Eye (tissue), 1 donor: ENCODE measurements at regions not wholly inside any gene's neighbourhood (a gene's known extent, or its start where the extent isn't known, plus 50 kb on each side); places are given as distances from the start of the nearest gene placed in this dataset.
"Not testable (repeated sequence)": the region's sequence is repeated elsewhere in the genome, so short reads cannot be mapped to it uniquely, and the experiment has no call there.

ENCODE experiments used
- DNase-seq: peaks from one replicate; pipeline ENCODE4 v3.0.0-alpha.2; 2015

DNA sequence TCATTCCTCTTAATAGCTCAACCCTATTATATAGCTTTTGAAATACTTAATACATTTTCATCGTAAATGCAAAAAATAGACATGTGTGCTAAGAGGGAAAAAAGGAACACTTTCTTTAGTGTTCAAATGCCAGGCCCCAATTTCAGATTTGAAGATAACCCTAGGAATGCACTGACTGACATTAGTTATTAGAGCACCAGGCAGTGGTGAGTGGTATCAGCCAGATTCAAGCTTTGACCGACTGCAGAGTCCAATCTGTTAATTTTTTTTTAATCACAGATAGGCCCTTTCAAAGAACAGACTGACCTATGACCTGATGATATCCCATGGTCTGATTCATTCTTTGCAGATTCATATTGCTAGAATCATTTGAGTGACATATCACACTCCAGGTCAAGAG lies 874.2 kb upstream of the CHORDC1 start:
- no peak for DNase-seq

DNA sequence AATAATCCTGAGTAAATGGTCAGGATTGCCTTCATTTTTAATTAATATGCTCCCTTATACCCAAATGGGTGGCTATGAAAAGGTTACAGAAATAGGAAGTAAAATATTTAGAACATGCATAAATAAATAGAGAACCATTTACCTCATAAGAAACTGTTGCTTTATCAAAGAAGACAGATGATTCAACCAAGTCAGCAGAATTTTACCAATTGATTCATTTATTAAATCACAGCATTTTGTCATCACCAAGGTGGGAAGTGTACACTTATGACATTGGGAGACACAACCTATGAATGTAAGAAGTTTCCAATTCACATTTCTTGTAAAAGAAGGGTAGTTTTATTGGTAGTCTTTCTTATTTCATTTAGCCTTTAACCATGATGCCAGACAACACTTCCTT lies 870.3 kb upstream of the CHORDC1 start:
- DNase-seq: no peak

DNA sequence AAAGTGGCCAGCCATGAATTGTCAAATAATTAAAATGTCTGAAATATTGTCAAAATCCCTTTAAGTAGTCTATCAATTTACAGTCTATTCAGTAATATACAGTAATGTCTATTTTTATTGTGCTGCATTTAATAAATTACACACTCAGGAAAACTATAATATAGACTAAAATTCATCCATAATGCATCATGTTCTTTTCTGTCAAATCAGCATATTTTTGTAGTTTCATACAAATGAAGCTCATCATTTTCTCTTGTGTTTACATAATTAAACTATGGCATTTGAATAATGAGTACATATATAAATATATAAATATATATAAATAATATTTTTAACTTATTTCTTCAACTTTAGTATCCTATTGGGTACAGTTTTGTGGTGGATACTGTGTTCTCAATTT lies 868.7 kb upstream of the CHORDC1 start:
- DNase-seq: no peak

DNA sequence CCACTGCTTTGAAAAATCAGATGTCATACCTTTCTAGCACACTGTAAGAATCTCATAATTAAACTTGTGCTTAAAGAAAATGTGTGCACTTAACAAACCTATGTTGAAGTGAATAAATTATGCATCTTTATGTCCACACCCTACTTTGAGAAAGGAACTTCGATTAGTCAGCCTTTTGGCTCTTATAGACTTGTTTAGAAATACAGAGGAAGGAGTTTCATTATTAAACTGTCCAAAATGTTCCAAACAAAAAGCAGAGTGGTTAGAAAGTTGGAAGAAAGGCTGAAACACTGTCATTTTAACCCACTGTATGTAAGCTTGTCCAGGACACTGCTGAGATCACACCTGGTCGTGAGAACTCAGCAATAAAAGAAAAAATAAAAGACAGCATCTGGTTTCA lies 863.2 kb upstream of the CHORDC1 start:
- DNase-seq: no peak

DNA sequence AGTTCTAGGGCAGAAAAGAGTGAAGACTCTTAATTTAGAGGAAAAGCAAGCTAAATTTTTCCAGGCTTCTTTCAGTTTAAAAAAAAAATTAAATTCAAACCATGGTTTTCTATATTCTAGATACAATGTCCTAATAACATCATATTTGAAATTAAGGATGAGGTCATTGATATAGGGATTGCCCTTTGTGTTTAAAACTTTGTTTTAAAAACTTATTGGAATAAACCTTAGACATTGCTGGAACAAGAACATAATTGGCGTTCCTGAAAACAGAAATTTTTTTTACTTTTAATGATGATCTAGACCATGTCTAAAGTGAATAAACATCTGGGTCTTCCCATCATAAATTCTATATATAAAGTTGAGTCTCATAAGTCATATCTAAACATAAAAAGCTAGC lies 859.4 kb upstream of the CHORDC1 start:
- DNase-seq: no peak

DNA sequence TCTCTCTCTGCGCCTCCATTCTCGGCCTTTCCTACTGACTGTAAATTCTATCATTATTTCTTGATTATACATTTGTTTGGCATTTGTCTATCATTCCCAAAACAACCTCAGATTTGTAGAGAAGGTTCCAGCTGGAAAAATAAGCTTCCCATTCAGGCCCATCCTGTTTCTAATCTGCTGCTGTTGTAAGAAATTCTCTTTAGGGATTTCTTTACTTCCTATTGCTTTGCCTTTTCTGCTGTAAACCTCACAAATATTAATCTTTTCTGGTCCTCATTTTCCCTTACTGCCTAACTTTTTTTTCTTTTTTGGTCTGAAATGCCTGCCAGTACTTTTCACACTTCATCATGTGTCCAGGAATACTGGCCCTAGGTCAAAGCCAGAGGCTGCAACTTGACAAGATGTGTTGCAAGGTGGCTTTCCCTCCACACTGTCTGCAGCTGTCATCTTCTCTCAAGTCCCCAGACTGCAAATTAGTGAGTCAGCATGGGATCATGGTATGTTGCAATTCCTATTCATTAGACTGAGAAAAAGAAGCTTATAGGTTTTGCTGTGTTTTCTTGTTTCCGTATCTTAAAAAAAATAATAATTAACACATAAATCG lies 858.7 kb upstream of the CHORDC1 start:
- peak; percentile 64 for DNase-seq

DNA sequence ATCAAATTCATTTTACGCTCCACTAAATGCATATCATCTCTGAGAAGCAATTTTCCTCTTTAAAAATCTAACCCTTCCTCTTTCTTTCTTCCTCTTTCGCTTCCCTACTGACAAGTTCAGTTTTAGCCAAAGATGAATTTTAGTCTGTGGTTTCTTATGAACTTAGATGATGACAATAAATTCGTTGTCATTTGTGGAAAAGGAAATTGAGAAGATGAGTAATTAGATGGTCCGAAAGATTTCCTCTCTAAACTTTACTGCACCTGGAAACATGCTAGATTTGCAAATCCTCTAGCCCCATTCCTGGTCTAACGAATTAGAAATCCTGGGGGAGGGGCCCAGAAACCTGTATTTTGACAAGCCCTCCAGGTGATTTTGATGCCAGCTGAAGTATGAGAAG lies 855.4 kb upstream of the CHORDC1 start:
- DNase-seq: no peak

DNA sequence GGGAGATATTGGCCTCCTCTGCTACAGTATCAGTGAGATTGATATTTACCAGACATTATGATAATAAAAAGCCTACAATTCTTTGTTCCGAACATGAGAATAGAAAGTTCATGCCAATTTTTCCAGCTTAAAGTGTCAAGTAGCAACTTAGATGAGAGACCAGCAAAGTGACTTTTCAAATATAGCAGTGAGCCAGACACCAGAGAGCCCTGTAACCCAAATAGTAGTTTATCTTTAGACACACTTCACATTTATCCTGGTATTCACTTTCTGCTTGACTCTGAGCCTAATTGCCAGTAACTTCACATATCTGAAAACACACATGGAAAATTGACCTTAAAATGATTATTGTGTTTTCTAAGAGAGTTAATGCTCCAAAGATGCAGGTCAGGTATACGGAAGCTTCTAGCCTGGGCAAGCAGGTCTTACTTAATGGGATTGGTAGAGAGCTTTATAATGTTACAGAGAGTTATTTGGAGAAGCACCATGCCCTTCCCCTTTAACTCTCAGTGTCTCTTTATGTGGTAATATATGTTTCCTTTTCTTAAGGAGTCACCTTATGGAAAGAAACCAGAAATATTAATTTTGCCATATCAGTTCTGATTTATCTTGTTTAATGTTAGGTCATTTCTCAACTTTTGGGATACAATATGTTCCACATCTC lies 852.3 kb upstream of the CHORDC1 start:
- no peak for DNase-seq

DNA sequence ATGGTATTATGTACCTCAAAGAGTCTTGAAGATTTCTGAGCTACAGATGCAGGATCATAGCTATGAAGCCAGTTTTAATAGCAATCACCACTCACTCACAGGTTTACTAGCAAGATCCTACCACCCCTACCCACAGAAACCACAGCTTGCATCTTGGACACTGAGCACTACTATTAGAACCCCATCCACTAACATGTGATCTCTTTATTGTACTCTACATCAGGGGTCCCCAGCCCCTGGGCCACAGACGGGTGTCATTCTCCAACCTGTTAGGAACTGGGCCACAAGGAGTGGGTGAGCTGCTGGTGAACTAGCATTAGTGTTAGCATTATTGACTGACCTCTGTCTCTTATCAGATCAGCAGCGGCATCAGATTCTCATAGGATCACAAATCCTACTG lies 844.8 kb upstream of the CHORDC1 start:
- no peak for DNase-seq

DNA sequence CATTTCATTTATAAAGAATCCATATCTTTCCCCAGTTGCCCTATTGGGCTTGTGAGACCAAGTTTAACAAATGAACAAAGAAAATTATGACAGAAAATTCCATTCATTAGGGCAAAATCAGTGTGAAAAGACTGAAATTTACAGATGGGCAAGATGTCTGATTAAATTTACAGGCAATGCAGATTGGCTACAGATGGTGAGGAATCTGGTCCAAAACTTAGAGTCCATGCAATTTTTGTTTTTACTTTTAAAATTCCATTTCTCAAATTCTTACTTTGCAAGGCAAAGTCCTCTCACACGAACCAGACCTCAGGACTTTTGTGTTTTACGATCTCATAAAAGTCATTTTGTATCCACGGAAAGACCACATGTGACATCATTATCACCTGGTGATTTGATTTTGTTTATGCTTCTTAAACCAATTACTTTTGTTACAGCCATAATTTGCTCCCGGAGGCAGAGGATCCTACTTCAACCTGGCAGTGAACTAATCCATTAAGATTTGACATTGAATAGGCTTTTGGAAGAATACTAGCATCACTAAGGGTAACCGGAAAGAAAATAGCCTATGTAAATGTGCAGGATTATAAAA lies 843.7 kb upstream of the CHORDC1 start:
- DNase-seq: no peak

DNA sequence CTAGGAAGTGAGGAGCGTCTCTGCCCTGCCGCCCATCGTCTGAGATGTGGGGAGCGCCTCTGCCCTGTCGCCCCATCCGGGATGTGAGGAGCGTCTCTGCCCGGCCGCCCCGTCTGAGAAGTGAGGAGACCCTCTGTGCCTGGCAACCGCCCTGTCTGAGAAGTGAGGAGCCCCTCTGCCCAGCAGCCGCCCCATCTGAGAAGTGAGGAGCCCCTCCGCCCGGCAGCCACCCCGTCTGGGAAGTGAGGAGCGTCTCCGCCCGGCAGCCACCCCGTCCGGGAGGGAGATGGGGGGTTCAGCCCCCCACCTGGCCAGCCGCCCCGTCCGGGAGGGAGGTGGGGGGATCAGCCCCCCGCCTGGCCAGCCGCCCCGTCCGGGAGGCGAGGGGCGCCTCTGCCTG lies 840.5 kb upstream of the CHORDC1 start:
- DNase-seq: not testable (repeated sequence)

DNA sequence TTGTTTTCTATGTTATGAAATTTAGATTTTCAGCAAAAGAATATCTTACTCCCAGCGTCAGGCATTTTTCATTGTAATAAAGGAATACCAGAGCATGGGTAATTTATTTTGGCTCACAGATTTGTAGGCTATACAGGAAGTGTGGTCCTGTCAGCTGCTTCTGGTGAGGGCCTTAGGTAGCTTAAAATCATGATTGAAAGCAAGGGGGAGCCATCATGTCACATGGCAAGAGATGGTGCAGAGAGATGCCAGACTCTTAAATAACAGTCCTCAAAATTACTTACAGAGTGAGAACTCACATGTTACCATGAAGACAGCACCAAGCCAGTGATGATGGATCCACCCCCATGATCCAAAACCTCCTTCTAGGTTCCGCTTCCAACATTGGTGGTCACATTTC lies 825.0 kb upstream of the CHORDC1 start:
- no peak for DNase-seq

DNA sequence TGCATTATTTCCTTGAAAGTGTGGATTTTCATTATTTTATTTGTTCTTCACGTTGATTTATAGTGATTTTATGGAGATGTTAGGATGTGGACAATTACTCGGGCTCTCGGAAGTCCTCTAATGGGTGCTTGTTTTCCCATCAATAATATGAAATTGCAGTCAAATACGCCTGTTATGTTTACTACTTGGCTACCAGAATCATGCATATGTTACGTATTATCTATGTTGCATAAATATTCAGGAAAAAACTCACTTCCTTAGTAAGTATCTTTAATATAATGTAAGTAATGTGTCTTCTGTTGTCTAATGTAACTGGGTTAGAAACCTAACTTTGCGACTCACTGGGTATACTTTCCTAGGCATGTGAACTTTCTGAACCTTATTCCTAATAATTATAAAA lies 823.4 kb upstream of the CHORDC1 start:
- DNase-seq: no peak

DNA sequence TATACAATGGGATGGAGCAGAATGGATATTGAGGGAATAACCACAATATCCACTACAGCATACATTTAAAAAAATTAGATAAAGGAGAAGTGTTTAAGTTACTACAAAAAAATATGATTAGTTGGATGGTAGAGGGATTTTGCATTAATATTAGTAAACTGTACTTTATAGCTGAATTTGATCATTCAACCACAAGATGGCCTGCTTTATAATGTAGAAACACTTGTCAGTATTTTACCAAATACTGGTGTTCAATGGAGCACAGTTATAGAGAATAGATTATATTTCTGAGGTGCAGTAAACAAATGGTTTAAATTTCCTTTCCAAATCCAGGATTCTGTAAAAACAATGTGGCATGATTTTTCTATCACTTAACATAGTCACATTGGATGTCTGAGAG lies 818.8 kb upstream of the CHORDC1 start:
- DNase-seq: no peak

DNA sequence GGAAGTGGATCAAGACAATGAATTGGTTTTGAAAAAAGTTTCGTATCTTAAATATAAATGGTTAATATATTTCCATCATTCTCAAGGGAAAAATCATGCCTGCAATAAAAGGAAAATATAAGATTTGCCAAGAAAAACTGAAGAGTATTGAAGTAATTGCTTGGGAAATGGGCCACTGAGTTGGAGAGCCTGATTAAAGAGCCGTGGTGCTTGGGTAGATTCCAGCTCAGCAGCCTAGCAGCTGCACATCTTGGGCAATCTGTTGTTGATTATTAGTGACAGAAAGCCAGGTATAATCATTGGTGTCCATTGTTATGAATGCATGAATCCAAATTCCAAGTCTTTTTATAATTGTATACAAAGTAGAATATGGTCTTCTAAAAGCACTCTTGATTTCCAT lies 800.9 kb upstream of the CHORDC1 start:
- peak; percentile 39 for DNase-seq

DNA sequence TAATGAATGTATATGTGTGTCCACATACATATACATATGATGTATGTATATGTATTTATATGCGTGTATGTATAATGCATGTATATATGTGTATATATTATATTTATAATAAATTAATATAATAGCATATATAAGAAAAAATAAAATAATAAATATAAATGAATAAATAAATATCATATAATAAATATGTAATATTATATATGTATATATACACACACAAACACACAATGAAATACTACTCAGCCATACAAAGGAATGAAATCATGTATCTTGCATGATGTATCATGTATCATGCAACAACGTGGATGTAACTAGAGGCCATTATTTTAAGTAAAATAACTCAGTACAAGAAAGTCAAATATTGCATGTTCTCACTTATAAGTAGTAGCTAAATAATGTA lies 788.7 kb upstream of the CHORDC1 start:
- no peak for DNase-seq

DNA sequence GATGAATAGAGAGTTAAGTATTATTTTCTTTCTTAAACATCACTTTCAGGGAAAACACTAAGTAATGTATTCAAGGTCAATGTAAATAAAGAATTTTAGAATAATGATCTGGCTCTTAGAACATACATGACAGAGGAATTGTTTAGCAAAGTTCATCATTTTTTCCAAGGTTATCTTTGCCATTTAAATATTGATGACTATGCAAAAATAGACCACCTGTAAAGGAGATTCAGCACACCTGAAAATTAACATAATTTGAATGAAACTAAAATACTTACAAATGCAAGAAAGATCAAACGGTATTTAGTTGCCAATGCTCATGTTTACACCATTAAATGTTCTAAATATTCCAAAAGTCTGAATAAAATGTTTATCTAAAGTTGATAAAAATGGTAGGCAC lies 782.6 kb upstream of the CHORDC1 start:
- DNase-seq: no peak

DNA sequence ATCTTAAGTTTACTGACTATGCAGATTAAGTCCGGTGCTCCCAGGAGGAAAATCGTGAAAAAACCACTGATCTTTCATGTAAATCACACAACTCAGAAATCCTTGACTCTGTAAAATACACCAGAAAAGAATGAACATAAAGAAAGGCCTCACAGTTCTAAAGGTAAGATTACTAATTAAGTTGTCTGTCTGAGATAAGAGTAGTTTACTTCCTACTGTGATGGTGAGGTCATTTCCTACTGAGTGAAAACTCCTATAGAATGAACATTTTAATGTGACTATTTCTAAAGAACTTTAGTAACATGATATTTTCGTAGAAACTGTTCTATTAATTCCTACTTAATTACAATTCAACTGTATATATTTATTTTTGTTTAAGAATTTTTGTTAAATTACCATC lies 774.4 kb upstream of the CHORDC1 start:
- DNase-seq: no peak

DNA sequence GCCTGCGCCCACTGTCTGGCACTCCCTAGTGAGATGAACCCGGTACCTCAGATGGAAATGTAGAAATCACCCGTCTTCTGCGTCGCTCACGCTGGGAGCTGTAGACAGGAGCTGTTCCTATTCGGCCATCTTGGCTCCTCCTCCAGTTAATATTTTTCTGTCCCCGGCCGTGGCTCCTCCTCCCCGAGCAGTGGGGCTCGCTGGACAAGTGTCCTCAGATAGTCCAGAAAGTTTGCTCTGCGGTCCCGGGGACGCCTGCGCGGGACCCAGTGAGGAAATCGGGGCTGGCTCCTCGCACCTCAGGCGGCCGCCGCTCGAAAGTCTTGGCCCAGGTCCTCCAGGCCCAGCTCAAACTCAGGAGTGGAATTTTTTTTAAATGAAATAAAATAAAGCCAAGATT lies 749.3 kb upstream of the CHORDC1 start:
- not testable (repeated sequence) for DNase-seq

DNA sequence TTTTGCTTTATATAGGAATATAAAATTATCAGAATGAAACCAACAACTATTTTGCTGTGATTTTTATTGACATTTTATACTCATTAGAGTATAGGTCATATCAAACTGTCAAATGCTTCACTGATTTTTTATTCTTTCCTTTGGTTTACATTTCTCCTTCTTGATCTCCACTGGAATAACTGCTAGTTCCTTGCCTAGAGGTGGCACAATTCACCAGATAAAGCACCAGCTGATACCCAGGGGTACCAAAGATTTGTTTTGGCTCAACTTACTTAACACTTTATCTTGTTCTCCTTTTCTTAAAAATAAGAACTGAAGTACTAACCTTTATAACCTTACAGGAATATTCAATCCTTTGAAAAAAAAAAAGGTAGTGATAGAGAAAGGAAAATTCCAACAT lies 725.1 kb upstream of the CHORDC1 start:
- DNase-seq: no peak

DNA sequence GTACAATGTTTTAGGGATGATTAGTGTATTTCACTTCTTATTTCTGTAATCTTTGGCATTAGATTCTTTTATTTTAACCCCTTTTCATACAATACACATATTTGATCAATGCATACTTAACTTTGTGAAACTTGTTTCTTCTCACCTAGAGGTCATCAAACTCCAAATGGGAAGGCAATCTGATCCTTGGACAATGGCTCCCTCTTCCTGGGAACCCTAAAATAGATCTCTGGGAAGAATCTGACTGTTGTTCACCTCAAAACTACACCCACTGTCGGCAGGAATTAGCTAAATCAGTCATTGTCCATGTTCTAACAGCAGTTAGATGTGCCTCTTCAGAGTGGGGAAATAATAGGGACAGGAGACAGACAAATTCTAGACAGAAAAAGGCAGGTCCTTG lies 707.4 kb upstream of the CHORDC1 start:
- no peak for DNase-seq

DNA sequence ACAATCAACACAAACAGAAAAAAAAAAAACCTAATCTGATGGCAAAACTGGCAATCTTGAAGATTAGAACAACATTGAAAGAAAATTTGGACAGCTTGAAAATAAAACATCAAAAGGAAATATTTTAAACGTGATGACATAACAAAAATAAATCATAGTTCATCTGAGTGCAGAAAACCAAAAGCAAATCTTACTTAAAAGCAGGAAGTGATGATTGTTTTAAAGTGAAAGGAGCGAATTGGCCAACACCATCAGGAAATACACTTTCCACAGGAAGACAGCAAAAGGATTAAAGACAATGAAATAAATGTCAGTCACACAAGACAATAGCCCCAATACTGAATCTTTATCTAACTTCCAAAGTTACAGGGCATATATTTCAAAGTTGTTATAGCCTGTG lies 696.5 kb upstream of the CHORDC1 start:
- DNase-seq: no peak

DNA sequence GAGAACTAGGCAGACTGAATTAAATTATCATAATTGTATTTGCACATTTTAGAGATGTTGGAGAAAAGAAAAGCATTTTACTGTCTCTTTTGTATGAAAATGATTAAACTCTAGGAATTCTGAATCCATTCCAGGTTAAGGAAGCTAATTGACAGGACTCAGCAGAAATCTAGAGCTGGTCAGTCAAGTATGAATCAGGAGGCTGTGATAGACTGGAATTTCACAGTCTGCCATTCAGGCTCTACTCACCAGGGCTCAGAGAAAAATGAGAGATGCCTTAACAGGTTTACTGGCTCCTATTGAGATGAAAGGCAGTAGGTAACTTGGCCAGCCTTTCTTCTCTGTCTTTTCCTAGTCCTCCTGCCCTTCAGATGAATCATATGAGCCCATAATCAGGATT lies 693.9 kb upstream of the CHORDC1 start:
- DNase-seq: no peak

DNA sequence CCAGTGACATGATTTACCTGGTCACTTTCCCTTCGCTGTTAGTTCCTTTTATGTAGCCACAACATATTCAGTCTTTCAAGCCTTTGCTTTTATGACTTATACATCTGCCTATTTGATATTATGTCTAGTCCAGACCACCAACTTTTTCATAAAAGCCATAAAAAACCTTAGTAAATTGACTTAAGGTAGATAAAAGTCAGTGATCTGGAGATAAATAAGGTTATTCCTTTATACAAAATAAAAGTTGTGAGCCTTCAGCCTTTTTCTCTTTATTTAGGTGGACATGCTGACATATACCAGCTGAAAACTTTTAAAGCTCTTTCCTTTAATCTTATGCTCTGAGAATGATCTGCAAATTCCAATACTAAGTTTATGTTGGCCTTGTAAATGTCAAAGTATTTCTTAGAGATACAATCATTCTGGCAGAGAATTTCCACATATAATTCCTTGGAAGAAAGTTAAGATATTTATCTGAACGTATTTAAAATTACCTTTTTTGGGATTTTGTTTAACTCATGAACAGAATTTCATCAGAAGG lies 690.4 kb upstream of the CHORDC1 start:
- no peak for DNase-seq

DNA sequence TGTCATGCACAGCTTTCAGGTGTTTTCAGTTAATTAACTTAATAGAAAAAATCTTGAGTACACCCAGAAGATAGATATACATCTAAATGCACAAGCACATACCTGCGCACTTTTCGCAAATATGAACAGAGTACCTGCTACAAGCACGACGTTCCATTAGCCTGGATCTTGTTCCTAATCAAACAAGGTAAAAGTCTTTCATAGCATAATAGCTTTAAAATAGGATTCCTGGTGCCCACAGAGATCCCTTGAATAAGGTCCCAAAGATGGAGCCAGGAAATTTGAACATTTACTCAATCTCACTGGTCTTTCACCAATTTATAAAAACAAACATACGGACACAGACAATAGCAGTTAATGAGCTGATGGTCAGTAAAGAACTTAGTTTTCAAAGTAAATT lies 689.8 kb upstream of the CHORDC1 start:
- DNase-seq: no peak
